OCI-LY3 (cell line): ENCODE measurements at regions not wholly inside any gene's neighbourhood (a gene's known extent, or its start where the extent isn't known, plus 50 kb on each side); places are given as distances from the start of the nearest gene placed in this dataset.

Source experiments
- H2AFZ ChIP-seq: fragments of 200-600, 300-600 bp; shearing (Covaris generic); 2 replicates; pipeline ENCODE4 v1.6.0; 2014; ENCODE audit warnings: antibody characterized with exemption, low read depth, low read length
- H3K27ac ChIP-seq: fragments of 200-600, 300-600 bp; sonication (generic); 2 replicates; pipeline ENCODE4 v1.5.1; 2014; ENCODE audit warnings: mild to moderate bottlenecking, low read length, moderate library complexity, mixed read lengths
- H3K27me3 ChIP-seq: fragments of 200-600, 300-600 bp; sonication (generic); 2 replicates; pipeline ENCODE4 v1.6.1; 2014; ENCODE audit warnings: low read depth, low read length, mixed read lengths
- H3K36me3 ChIP-seq: fragments of 200-600, 300-600 bp; sonication (generic); replicated peaks from 2 replicates; pipeline ENCODE3; 2014; ENCODE audit warnings: low read depth, low read length, mixed read lengths
- H3K4me1 ChIP-seq: fragments of 300-600, 200-600 bp; sonication (generic); 2 replicates; pipeline ENCODE4 v1.6.1; 2014; ENCODE audit warnings: low read length, mixed read lengths
- H3K4me2 ChIP-seq: fragments of 200-600, 300-600 bp; sonication (generic); 2 replicates; pipeline ENCODE4 v1.6.1; 2014; ENCODE audit warnings: low read length, mixed read lengths
- H3K4me3 ChIP-seq: fragments of 300-600, 200-600 bp; sonication (generic); 2 replicates; pipeline ENCODE4 v1.5.1; 2014; ENCODE audit warnings: antibody characterized with exemption, mild to moderate bottlenecking, low read length, moderate library complexity
- H3K79me2 ChIP-seq: fragments of 300-600, 200-600 bp; shearing (Covaris generic); 2 replicates; pipeline ENCODE4 v1.6.1; 2014; ENCODE audit warnings: mild to moderate bottlenecking, low read length, mixed read lengths
- H3K9ac ChIP-seq: fragments of 300-600, 200-600 bp; shearing (Covaris generic); 2 replicates; pipeline ENCODE4 v1.6.0; 2014; ENCODE audit warnings: mild to moderate bottlenecking, low read length, moderate library complexity
- H3K9me3 ChIP-seq: fragments of 200-600, 300-600 bp; shearing (Covaris generic); 2 replicates; pipeline ENCODE4 v1.6.1; 2014; ENCODE audit warnings: low read length, mixed read lengths; ENCODE audit not compliant: insufficient read depth
- H4K20me1 ChIP-seq: fragments of 200-600, 300-600 bp; sonication (generic); 2 replicates; pipeline ENCODE4 v1.6.1; 2016; ENCODE audit warnings: low read length, mixed read lengths; ENCODE audit not compliant: insufficient read depth
- CTCF ChIP-seq: fragments of 200-600, 300-600 bp; sonication (generic); IDR thresholded peaks from 2 replicates; pipeline ENCODE4 v1.5.1; 2014; ENCODE audit warnings: antibody characterized with exemption, low read length, low read depth
- EZH2phosphoT487 ChIP-seq: fragments of 200-600 bp; shearing (Covaris generic); IDR thresholded peaks from 2 replicates; pipeline ENCODE4 v1.6.1; 2018; ENCODE audit warnings: antibody characterized with exemption, mixed run types, low read depth

- no peaks in the 10 kb centered on the region for H3K36me3 ChIP-seq
- H3K27ac ChIP-seq = no peak overlapping the region
- no peaks in the 10 kb centered on the region for H4K20me1 ChIP-seq
- no peak overlapping the region for H3K9ac ChIP-seq
- no peaks in the 10 kb centered on the region for H3K9me3 ChIP-seq
- H3K79me2 ChIP-seq = no peaks in the 10 kb centered on the region
- no peak overlapping the region for H3K4me3 ChIP-seq
- no peak overlapping the region for H3K4me2 ChIP-seq
- no peak for TF ChIP-seq CTCF
- TF ChIP-seq EZH2phosphoT487 = no peak
- peaks cover 15% of the 10 kb centered on the region for H3K4me1 ChIP-seq
- H3K27me3 ChIP-seq = 0 out of 2 replicates have a peak, but pooled peaks cover 4% of the 10 kb centered on the region
- H2AFZ ChIP-seq = no peak overlapping the region
These were observed 87.0 kb downstream of the GLUL start for GRCh38 chr1:182304627-182305026.

- H3K9ac ChIP-seq = no peak overlapping the region
- H2AFZ ChIP-seq = no peak overlapping the region
- peak overlapping the region; percentile 37 for H3K4me2 ChIP-seq
- no peaks in the 10 kb centered on the region for H3K36me3 ChIP-seq
- H4K20me1 ChIP-seq = no peaks in the 10 kb centered on the region
- 0 out of 2 replicates have a peak, but pooled peaks cover 4% of the 10 kb centered on the region for H3K27me3 ChIP-seq
- peaks cover 15% of the 10 kb centered on the region for H3K4me1 ChIP-seq
- TF ChIP-seq EZH2phosphoT487 = no peak
- no peak for TF ChIP-seq CTCF
- no peak overlapping the region for H3K27ac ChIP-seq
- no peaks in the 10 kb centered on the region for H3K79me2 ChIP-seq
- H3K9me3 ChIP-seq = no peaks in the 10 kb centered on the region
- H3K4me3 ChIP-seq = no peak overlapping the region
These were observed 87.4 kb downstream of the GLUL start for GRCh38 chr1:182304218-182304617.

- H4K20me1 ChIP-seq = no peaks in the 10 kb centered on the region
- peaks cover 15% of the 10 kb centered on the region for H3K4me1 ChIP-seq
- TF ChIP-seq EZH2phosphoT487 (no peak), CTCF (no peak)
- H2AFZ ChIP-seq = no peak overlapping the region
- H3K27me3 ChIP-seq = 0 out of 2 replicates have a peak, but pooled peaks cover 4% of the 10 kb centered on the region
- no peak overlapping the region for H3K27ac ChIP-seq
- H3K4me2 ChIP-seq = peak overlapping the region; percentile 37
- no peaks in the 10 kb centered on the region for H3K79me2 ChIP-seq
- H3K9ac ChIP-seq = no peak overlapping the region
- H3K36me3 ChIP-seq = no peaks in the 10 kb centered on the region
- H3K9me3 ChIP-seq = no peaks in the 10 kb centered on the region
- H3K4me3 ChIP-seq = no peak overlapping the region
These were observed 87.8 kb downstream of the GLUL start for GRCh38 chr1:182303778-182304177.

- H3K4me3 ChIP-seq = no peak overlapping the region
- no peak overlapping the region for H3K9ac ChIP-seq
- H3K36me3 ChIP-seq = no peaks in the 10 kb centered on the region
- no peak overlapping the region for H3K4me2 ChIP-seq
- no peaks in the 10 kb centered on the region for H3K79me2 ChIP-seq
- H3K27ac ChIP-seq = no peak overlapping the region
- no peaks in the 10 kb centered on the region for H3K9me3 ChIP-seq
- H2AFZ ChIP-seq = no peak overlapping the region
- peaks cover 15% of the 10 kb centered on the region for H3K4me1 ChIP-seq
- 0 out of 2 replicates have a peak, but pooled peaks cover 4% of the 10 kb centered on the region for H3K27me3 ChIP-seq
- peak; percentile 34 for TF ChIP-seq CTCF
- no peak for TF ChIP-seq EZH2phosphoT487
- H4K20me1 ChIP-seq = no peaks in the 10 kb centered on the region
These were observed 90.0 kb downstream of the GLUL start for GRCh38 chr1:182301467-182302198.
